ACC112 (cell line): ENCODE measurements at regions not wholly inside any gene's neighbourhood (a gene's known extent, or its start where the extent isn't known, plus 50 kb on each side); places are given as distances from the start of the nearest gene placed in this dataset.

Experiments
- H2AFZ ChIP-seq: fragments of 200-600 bp; sonication (generic); one replicate; pipeline ENCODE4 v1.6.0; 2017; ENCODE audit warnings: antibody characterized with exemption, low read length; ENCODE audit not compliant: unreplicated experiment
- H3K27ac ChIP-seq: fragments of 200-600 bp; sonication (generic); 2 replicates; pipeline ENCODE4 v1.5.1; 2014; ENCODE audit warnings: low read depth, mild to moderate bottlenecking, antibody characterized with exemption, low read length, moderate library complexity
- H3K27me3 ChIP-seq: fragments of 200-600 bp; sonication (generic); 2 replicates; pipeline ENCODE4 v1.6.1; 2014; ENCODE audit warnings: mild to moderate bottlenecking, antibody characterized with exemption, low read length, moderate library complexity, mixed read lengths; ENCODE audit not compliant: insufficient read depth
- H3K36me3 ChIP-seq: fragments of 200-600 bp; sonication (generic); 2 replicates; pipeline ENCODE4 v1.6.1; 2016; ENCODE audit warnings: mild to moderate bottlenecking, antibody characterized with exemption, low read length, moderate library complexity, mixed read lengths; ENCODE audit not compliant: insufficient read depth
- H3K4me1 ChIP-seq: fragments of 200-600 bp; sonication (generic); one replicate; pipeline ENCODE4 v1.6.1; 2016; ENCODE audit warnings: low read length, mixed read lengths; ENCODE audit not compliant: insufficient read depth, unreplicated experiment, control insufficient read depth
- H3K4me3 ChIP-seq: fragments of 200-600 bp; sonication (generic); 2 replicates; pipeline ENCODE4 v1.5.1; 2014; ENCODE audit warnings: mild to moderate bottlenecking, low read depth, low read length
- H3K79me2 ChIP-seq: fragments of 200-600 bp; sonication (generic); one replicate; pipeline ENCODE4 v1.6.0; 2016; ENCODE audit warnings: low read length; ENCODE audit not compliant: control insufficient read depth, unreplicated experiment, insufficient read depth

DNA sequence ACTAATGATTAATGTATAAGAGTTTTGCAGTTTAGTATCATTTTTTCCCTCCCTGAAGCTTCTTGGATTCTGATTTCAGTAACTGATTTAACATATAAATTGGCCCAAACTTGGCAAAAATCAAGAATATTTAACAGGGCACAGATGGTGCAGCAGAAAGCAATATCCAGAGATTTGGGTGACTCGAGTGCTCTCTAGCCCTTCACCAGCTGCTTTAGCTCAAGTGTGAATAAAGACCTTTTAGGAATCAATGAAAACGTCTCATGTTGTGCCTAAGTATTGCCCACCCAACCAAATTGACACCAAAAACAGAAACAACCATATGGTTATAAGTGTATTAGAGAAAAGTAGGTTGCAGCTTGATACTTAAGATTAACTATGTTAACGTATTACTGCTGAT lies 933.4 kb upstream of the PTPRD start:
- H3K36me3 ChIP-seq: no peaks in the 10 kb centered on the region
- no peak overlapping the region for H2AFZ ChIP-seq
- no peaks in the 10 kb centered on the region for H3K4me1 ChIP-seq
- H3K79me2 ChIP-seq: no peaks in the 10 kb centered on the region
- no peak overlapping the region for H3K27ac ChIP-seq
- no peaks in the 10 kb centered on the region for H3K27me3 ChIP-seq
- no peak overlapping the region for H3K4me3 ChIP-seq

DNA sequence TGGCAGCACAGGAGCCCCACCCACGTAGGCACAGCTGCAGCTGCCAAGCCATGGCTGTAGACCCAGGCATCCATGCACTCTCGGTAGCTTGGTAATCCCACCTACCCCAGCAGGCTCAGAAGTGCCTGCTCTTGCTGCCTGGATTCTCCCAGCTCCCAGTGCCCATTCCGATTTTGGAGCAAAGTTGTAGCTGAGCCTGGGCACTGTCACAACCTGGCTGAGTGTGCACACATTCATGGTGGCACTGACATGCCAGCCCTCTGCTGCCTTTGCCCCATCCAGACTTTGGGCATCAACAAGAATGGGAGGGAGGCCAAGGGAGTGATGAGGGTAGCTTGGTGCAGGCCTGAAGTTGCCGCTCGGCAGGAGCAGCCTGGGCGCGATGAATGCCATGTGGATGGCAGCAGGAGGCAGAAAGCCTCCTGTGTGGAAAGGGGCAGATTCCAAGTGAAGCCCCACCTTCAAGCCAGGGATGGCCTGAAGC lies 936.6 kb upstream of the PTPRD start:
- Histone ChIP-seq H3K36me3 (no peaks in the 10 kb centered on the region), H2AFZ (no peak overlapping the region), H3K27me3 (no peaks in the 10 kb centered on the region), H3K4me1 (no peaks in the 10 kb centered on the region), H3K27ac (no peak overlapping the region), H3K4me3 (no peak overlapping the region), H3K79me2 (no peaks in the 10 kb centered on the region)

DNA sequence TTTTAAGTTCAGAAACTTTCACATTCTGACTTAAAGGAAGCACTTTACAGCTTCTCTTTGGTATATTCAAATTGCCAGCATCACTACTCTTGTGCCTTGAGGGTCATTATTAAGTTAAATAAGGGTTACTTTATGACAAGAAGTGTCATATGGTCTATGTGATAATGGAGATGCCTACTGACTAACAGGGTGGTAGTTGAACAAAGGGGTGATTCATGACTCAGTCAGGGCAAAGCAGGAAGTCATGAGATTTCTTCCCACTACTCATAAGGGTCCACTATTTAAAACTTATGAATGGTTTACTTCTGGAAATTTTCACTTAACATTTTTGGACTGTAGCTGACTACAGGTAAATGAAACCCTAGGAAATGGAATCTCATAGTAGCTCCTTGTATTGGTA lies 938.3 kb upstream of the PTPRD start:
- H2AFZ ChIP-seq: no peak overlapping the region
- no peak overlapping the region for H3K27ac ChIP-seq
- no peaks in the 10 kb centered on the region for H3K4me1 ChIP-seq
- H3K36me3 ChIP-seq: no peaks in the 10 kb centered on the region
- H3K4me3 ChIP-seq: no peak overlapping the region
- no peaks in the 10 kb centered on the region for H3K79me2 ChIP-seq
- no peaks in the 10 kb centered on the region for H3K27me3 ChIP-seq

DNA sequence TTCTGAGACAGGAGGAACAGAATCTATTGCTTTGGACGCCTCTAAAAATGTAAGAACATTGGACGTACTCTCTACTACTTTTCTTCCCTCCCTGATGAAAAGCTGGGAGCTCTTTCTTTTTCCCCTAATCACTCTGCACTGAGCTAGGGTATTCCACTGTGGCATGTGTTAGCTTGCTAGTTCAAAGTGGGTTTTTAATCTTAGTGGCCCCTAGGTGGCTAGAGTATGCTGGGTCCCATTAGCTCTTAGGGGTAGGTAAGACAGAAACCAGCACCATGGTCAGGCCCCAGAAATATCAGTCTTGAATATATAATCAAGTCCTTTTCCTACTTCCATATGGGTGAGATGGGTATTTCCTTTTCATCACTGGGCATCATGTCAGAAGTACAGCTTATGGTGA lies 945.2 kb upstream of the PTPRD start:
- H2AFZ ChIP-seq: no peak overlapping the region
- no peak overlapping the region for H3K4me3 ChIP-seq
- H3K79me2 ChIP-seq: no peaks in the 10 kb centered on the region
- no peaks in the 10 kb centered on the region for H3K36me3 ChIP-seq
- H3K27me3 ChIP-seq: no peaks in the 10 kb centered on the region
- H3K27ac ChIP-seq: no peak overlapping the region
- H3K4me1 ChIP-seq: no peaks in the 10 kb centered on the region

DNA sequence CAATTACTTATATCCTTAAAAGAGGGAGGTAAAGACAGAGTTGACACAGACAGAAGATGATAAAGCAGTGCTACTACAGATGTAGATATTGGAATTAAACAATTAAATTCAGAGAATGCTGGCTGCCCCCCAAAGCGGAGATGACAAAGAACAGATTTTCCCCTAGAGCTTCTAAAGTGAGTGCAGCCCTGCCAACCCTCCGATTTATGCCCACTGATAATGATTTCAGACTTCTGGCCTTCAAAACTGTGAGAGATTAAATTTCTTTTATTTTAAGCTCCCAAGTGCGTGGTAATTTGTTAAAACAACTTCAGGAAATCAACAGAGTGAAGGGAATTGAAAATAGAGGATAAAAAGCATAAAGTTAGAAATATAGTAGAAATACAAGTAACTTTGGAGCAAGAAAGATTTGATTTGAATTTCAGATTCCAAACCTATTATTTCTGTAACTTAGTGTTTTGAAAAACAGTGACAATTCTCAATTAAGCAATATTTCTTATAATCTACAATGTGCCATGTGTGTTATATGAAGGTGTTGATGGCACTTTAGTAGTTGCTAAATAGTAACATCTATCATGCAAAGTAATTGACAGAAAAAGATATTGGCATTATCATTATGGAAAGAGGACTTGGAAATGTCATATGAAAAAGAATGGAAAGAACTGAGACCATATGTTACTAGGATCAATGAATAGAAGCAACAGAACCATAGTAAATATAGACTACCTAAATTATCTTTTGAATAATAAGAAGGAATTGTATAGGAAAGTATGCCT lies 946.4 kb upstream of the PTPRD start:
- no peaks in the 10 kb centered on the region for H3K27me3 ChIP-seq
- no peak overlapping the region for H2AFZ ChIP-seq
- no peaks in the 10 kb centered on the region for H3K4me1 ChIP-seq
- no peaks in the 10 kb centered on the region for H3K79me2 ChIP-seq
- H3K4me3 ChIP-seq: no peak overlapping the region
- H3K27ac ChIP-seq: no peak overlapping the region
- H3K36me3 ChIP-seq: no peaks in the 10 kb centered on the region

DNA sequence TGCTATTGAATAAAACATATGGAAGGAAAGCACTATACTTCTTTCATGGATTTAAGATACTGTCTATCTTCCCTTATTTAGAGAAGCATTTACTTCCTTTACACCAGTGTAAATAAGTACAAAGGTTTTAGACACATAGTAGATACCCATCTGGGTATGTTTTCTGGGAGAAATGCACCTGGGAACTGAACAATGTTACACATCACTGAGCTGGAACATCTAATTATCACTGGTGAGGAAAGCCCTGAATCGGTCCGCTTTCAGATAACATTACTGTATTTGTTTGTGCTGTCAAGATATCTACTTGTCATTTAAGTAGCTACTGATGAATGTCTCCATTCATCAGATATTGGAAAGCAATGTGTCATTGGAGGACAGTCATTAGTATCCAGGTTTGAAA lies 964.7 kb upstream of the PTPRD start:
- H3K36me3 ChIP-seq: no peaks in the 10 kb centered on the region
- no peak overlapping the region for H3K4me3 ChIP-seq
- no peak overlapping the region for H2AFZ ChIP-seq
- H3K27ac ChIP-seq: no peak overlapping the region
- no peaks in the 10 kb centered on the region for H3K79me2 ChIP-seq
- H3K27me3 ChIP-seq: no peaks in the 10 kb centered on the region
- H3K4me1 ChIP-seq: no peaks in the 10 kb centered on the region

DNA sequence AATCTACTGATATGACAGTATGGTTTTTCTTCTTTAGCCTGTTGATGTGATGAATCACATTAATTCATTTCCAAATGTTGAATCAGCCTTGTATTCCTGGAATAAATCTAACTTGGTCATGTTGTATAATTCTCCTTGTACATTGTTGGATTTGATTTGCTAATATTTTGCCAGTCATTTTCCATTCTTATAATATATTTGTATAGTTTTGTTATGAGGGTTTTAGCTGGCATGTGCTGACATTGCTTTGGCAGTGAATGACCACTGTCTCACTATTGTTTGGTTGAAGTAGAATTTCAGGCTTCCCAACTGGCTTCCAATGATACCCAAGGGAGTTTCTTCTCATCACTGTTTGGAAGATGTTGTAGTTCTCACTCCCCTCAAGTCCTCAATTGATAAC lies 983.0 kb upstream of the PTPRD start:
- H3K79me2 ChIP-seq: no peaks in the 10 kb centered on the region
- H3K27me3 ChIP-seq: no peaks in the 10 kb centered on the region
- H2AFZ ChIP-seq: no peak overlapping the region
- H3K27ac ChIP-seq: no peak overlapping the region
- H3K4me3 ChIP-seq: no peak overlapping the region
- H3K4me1 ChIP-seq: no peaks in the 10 kb centered on the region
- no peaks in the 10 kb centered on the region for H3K36me3 ChIP-seq

DNA sequence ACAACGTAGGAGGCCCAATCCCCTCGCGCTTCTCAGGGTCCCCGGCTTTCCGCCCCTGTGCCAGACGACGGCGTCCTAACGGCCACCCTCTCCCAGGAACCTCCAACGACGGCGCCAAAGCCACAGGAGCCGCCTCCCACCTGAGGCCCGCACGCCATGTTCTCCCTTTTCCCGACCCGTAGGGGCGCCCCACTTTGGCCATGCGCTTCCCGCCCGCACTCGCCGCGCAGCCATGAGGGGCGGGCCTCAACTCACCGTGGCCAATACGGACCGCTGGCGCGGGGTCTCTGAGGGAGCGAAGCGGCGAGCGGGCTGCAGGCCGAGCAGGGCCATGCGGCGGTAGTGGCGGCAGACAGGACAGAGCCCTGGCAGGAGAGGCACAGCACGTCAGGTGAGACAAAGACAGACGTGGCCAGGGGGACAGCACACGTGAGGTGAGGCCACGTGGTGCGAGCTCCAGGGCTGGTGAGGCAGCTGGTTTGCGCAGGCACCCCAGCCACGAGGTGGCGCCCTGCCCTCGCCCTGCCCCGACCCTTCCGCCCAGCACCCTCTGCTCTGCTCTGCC lies 1005.5 kb upstream of the PTPRD start:
- H3K36me3 ChIP-seq: no peaks in the 10 kb centered on the region
- no peak overlapping the region for H3K27ac ChIP-seq
- H3K79me2 ChIP-seq: no peaks in the 10 kb centered on the region
- H2AFZ ChIP-seq: no peak overlapping the region
- H3K27me3 ChIP-seq: no peaks in the 10 kb centered on the region
- no peaks in the 10 kb centered on the region for H3K4me1 ChIP-seq
- H3K4me3 ChIP-seq: no peak overlapping the region

DNA sequence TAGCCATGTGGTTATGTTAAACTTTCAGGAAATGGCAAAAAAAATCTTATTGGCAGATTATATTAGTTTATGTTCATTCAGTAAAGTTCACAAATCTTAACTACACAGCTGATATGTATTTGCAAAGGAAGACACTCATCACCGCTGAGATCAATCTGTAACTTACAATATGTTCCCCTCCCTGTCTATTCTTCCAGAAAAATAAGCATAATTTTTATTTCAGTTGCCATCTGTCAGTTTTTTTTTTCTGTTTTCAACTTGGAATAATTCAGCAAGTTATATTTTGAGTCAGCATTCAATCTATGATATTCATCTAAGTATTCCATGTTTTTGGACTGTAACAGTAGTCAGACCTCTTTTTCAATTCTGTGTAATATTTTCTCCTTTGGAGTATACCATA lies 1019.9 kb upstream of the PTPRD start:
- Histone ChIP-seq H3K27ac (no peak overlapping the region), H3K4me1 (no peaks in the 10 kb centered on the region), H2AFZ (no peak overlapping the region), H3K79me2 (no peaks in the 10 kb centered on the region), H3K4me3 (no peak overlapping the region), H3K36me3 (no peaks in the 10 kb centered on the region), H3K27me3 (no peaks in the 10 kb centered on the region)

DNA sequence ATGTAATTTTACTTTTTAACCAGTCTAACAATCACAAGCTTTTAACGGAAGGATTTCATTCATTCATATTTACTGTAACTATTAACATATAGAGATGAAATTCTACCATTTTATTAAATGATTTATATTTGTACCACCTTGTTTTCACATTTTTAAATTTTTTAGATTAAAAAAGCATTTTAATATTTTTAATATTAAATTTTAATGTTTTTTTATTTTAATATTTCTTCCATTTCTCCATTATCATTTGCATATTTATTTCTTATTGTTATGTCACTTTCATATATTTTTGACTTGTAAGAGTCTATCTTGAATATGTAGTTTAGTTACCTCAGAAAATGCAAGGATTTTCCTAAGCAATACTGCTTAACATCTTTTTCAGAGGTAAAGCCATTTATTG lies 1034.0 kb upstream of the PTPRD start:
- Histone ChIP-seq H3K4me1 (no peaks in the 10 kb centered on the region), H3K36me3 (no peaks in the 10 kb centered on the region), H2AFZ (no peak overlapping the region), H3K4me3 (no peak overlapping the region), H3K27me3 (no peaks in the 10 kb centered on the region), H3K79me2 (no peaks in the 10 kb centered on the region), H3K27ac (no peak overlapping the region)

DNA sequence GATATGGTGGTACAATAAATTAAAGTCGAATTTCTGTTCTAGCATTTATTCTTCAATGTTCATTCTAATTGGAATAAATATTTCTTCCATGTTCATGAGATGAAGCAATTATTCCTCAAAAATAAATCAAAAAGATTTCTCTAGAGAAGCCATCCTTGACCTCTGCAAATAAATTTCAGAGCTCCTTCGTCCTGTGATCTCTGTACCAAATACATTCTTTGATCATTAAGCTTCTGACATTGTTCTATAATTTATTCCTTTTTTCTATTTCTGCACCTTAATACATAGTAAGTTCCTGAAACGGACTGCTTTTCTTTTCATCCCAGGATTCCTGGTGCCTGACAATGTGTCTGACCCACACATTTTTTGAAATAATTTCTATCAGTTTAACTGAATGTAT lies 1039.3 kb upstream of the TYRP1 start:
- Histone ChIP-seq H2AFZ (no peak overlapping the region), H3K36me3 (no peaks in the 10 kb centered on the region), H3K79me2 (no peaks in the 10 kb centered on the region), H3K27ac (no peak overlapping the region), H3K4me3 (no peak overlapping the region), H3K4me1 (no peaks in the 10 kb centered on the region), H3K27me3 (no peaks in the 10 kb centered on the region)
